Prostate gland (tissue), 2 donors: ENCODE measurements at regions not wholly inside any gene's neighbourhood (a gene's known extent, or its start where the extent isn't known, plus 50 kb on each side); places are given as distances from the start of the nearest gene placed in this dataset.

Experiments
- POLR2AphosphoS5 ChIP-seq: sonication (generic); formaldehyde crosslinking; IDR thresholded peaks from one replicate; pipeline ENCODE4 v1.6.1; 2017; ENCODE audit warnings: antibody characterized with exemption
- TF ChIP-seq, protein P1 (sequence below), 4 experiments: fragments of 200-600 bp in 2 of 4; fragments of 450-650 bp in 2 of 4; sonication (generic) in 2 of 4; IDR thresholded peaks; 1 replicate in 3 of 4; 2 replicates in 1 of 4; pipeline ENCODE4 v1.5.1; 2016 to 2019; ENCODE audit warnings: antibody characterized with exemption in 4 of 4, mild to moderate bottlenecking in 2 of 4, moderate library complexity in 2 of 4

DNA sequence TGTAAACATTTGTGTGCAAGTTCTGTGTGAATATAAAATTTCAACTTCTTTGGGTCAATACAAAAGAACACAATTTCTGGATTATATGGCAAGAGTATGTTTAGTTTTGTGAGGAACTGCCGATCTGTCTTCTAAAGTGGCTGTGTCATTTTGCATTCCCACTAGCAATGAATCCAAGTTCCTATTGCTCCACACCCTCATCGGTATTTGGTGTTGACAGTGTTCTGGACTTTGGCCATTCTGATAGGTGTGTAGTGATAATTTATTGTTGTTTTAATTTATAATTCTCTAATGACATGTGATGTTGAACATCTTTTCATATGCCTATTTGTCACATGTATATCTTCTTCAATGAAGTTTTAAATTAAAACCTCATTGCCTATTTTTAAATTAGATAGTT, 58.2 kb upstream of the TMC3 start:
- TF ChIP-seq, protein P1, sequence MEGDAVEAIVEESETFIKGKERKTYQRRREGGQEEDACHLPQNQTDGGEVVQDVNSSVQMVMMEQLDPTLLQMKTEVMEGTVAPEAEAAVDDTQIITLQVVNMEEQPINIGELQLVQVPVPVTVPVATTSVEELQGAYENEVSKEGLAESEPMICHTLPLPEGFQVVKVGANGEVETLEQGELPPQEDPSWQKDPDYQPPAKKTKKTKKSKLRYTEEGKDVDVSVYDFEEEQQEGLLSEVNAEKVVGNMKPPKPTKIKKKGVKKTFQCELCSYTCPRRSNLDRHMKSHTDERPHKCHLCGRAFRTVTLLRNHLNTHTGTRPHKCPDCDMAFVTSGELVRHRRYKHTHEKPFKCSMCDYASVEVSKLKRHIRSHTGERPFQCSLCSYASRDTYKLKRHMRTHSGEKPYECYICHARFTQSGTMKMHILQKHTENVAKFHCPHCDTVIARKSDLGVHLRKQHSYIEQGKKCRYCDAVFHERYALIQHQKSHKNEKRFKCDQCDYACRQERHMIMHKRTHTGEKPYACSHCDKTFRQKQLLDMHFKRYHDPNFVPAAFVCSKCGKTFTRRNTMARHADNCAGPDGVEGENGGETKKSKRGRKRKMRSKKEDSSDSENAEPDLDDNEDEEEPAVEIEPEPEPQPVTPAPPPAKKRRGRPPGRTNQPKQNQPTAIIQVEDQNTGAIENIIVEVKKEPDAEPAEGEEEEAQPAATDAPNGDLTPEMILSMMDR (IDR thresholded peaks at IDR 0.05), result no peak
- no peak for TF ChIP-seq POLR2AphosphoS5
